NCI-H82 (cell line): ENCODE measurements at regions not wholly inside any gene's neighbourhood (a gene's known extent, or its start where the extent isn't known, plus 50 kb on each side); places are given as distances from the start of the nearest gene placed in this dataset.

Experiments used
- DNase-seq: peaks from one replicate; lab custom pipeline; 2025; lab: John Stamatoyannopoulos, UW

- no peak for DNase-seq
Measured at GRCh38 chr14:66111891-66112290, 374.3 kb upstream of the CCDC196 start.

GRCh38 chr14:66114071-66114470 is 372.1 kb upstream of the CCDC196 start:
- DNase-seq, result no peak

GRCh38 chr14:66115740-66116502 is 370.2 kb upstream of the CCDC196 start:
- DNase-seq, result no peak

GRCh38 chr14:66116732-66117131 is 369.4 kb upstream of the CCDC196 start:
- DNase-seq, result no peak

- DNase-seq, result no peak
Measured at GRCh38 chr14:66117600-66117999, 368.6 kb upstream of the CCDC196 start.

GRCh38 chr14:66119606-66120231 is 366.5 kb upstream of the CCDC196 start:
- DNase-seq, result no peak

GRCh38 chr14:66120402-66120801 is 365.8 kb upstream of the CCDC196 start:
- no peak for DNase-seq

GRCh38 chr14:66121859-66122258 is 364.3 kb upstream of the CCDC196 start:
- DNase-seq, result no peak

GRCh38 chr14:66129224-66129623 is 356.9 kb upstream of the CCDC196 start:
- DNase-seq, result no peak

GRCh38 chr14:66131111-66131510 is 355.1 kb upstream of the CCDC196 start:
- DNase-seq, result peak; percentile 60

- DNase-seq, result no peak
Measured at GRCh38 chr14:66133666-66134065, 352.5 kb upstream of the CCDC196 start.

- DNase-seq, result no peak
Measured at GRCh38 chr14:66135831-66136230, 350.3 kb upstream of the CCDC196 start.

GRCh38 chr14:66137081-66137480 is 349.1 kb upstream of the CCDC196 start:
- no peak for DNase-seq

- DNase-seq, result no peak
Measured at GRCh38 chr14:66139432-66139831, 346.7 kb upstream of the CCDC196 start.

- no peak for DNase-seq
Measured at GRCh38 chr14:66140213-66140918, 345.8 kb upstream of the CCDC196 start.

GRCh38 chr14:66140963-66141362 is 345.2 kb upstream of the CCDC196 start:
- no peak for DNase-seq

GRCh38 chr14:66141733-66142132 is 344.4 kb upstream of the CCDC196 start:
- no peak for DNase-seq

GRCh38 chr14:66143387-66144112 is 342.6 kb upstream of the CCDC196 start:
- DNase-seq, result peak; percentile 91

GRCh38 chr14:66152302-66152701 is 333.9 kb upstream of the CCDC196 start:
- no peak for DNase-seq

GRCh38 chr14:66152747-66153146 is 333.4 kb upstream of the CCDC196 start:
- DNase-seq, result no peak

- DNase-seq, result no peak
Measured at GRCh38 chr14:66163023-66163422, 323.1 kb upstream of the CCDC196 start.

- DNase-seq, result no peak
Measured at GRCh38 chr14:66165337-66165736, 320.8 kb upstream of the CCDC196 start.
